HG03064 (cell line): ENCODE measurements at regions not wholly inside any gene's neighbourhood (a gene's known extent, or its start where the extent isn't known, plus 50 kb on each side); places are given as distances from the start of the nearest gene placed in this dataset.

Source experiments
- ATAC-seq: cut with Tn5 transposase; IDR thresholded peaks from one replicate; pipeline ENCODE4 v1.9.1; 2021; ENCODE audit warnings: low read depth; ENCODE audit not compliant: unreplicated experiment

- ATAC-seq = no peak
Observed at GRCh38 chr2:216920143-216920876, 60.4 kb upstream of the TNP1 start.

- no peak for ATAC-seq
Observed at GRCh38 chr2:216918088-216918680, 58.3 kb upstream of the TNP1 start.

GRCh38 chr2:216916956-216917650 is 57.2 kb upstream of the TNP1 start:
- no peak for ATAC-seq

- ATAC-seq = no peak
Observed at GRCh38 chr2:216915557-216916150, 55.8 kb upstream of the TNP1 start.

- ATAC-seq = no peak
Observed at GRCh38 chr2:216914491-216914890, 54.6 kb upstream of the TNP1 start.

- no peak for ATAC-seq
Observed at GRCh38 chr2:216911886-216912285, 52.0 kb upstream of the TNP1 start.

GRCh38 chr2:216911008-216911407 is 51.1 kb upstream of the TNP1 start:
- no peak for ATAC-seq

GRCh38 chr2:216909541-216910210 is 49.8 kb upstream of the TNP1 start:
- no peak for ATAC-seq
